Calu3 (cell line): ENCODE measurements at regions not wholly inside any gene's neighbourhood (a gene's known extent, or its start where the extent isn't known, plus 50 kb on each side); places are given as distances from the start of the nearest gene placed in this dataset.
A peak's percentile ranks its signal among the peaks of the same experiment; 100 is the strongest.

Experiments
- BruUV-seq: library from RNA; stranded (reverse); fragments of 400-500 nt; replicated peaks from 2 replicates; lab custom pipeline; 2021; lab: Mats Ljungman, UMichigan
- CTCF ChIA-PET: fragments of 300-600 bp; sonication (Branson Sonifier 250); formaldehyde crosslinking; loops from one replicate; lab custom pipeline; 2022; ENCODE audit warnings: antibody characterized with exemption; lab: Charles Lee
- DNase-seq: peaks from one replicate; pipeline ENCODE4 v3.0.0; 2022
- H3K27ac Mint-ChIP-seq: one replicate; pipeline ENCODE4 v1.8.0; 2022; ENCODE audit warnings: mixed read lengths; ENCODE audit not compliant: unreplicated experiment
- H3K27me3 Mint-ChIP-seq: one replicate; pipeline ENCODE4 v1.8.0; 2022; ENCODE audit warnings: mixed read lengths; ENCODE audit not compliant: unreplicated experiment
- H3K36me3 Mint-ChIP-seq: one replicate; pipeline ENCODE4 v1.8.0; 2022; ENCODE audit warnings: mild to moderate bottlenecking, moderate library complexity, mixed read lengths; ENCODE audit not compliant: insufficient read depth, unreplicated experiment
- H3K4me1 Mint-ChIP-seq: one replicate; pipeline ENCODE4 v1.8.0; 2022; ENCODE audit warnings: mild to moderate bottlenecking, low read depth, mixed read lengths; ENCODE audit not compliant: unreplicated experiment
- H3K4me3 Mint-ChIP-seq: one replicate; pipeline ENCODE4 v1.8.0; 2022; ENCODE audit warnings: mild to moderate bottlenecking, low read depth, moderate library complexity, mixed read lengths; ENCODE audit not compliant: unreplicated experiment
- H3K9me3 Mint-ChIP-seq: one replicate; pipeline ENCODE4 v1.8.0; 2022; ENCODE audit warnings: low read depth, mixed read lengths; ENCODE audit not compliant: unreplicated experiment
- CTCF ChIP-seq: fragments of 200-600 bp; IDR thresholded peaks from one replicate; pipeline ENCODE4 v1.8.0; 2022; ENCODE audit warnings: antibody characterized with exemption; ENCODE audit not compliant: unreplicated experiment
- intact Hi-C: fragments of 100-400 bp; cut with micrococcal nuclease; formaldehyde crosslinking; loops from one replicate; pipeline ENCODE4 v1.10.0; 2022; ENCODE audit not compliant: unreplicated experiment

- Mint-ChIP-seq H3K27me3 (no peaks in the 10 kb centered on the region), H3K27ac (no peak overlapping the region), H3K4me1 (peaks cover 30% of the 10 kb centered on the region), H3K36me3 (no peaks in the 10 kb centered on the region), H3K4me3 (no peak overlapping the region), H3K9me3 (no peaks in the 10 kb centered on the region)
- CTCF ChIA-PET, result no interaction called here
- no peak for DNase-seq
- no TSS peak for BruUV-seq
- TF ChIP-seq CTCF, result no peak
- intact Hi-C loops, result no loop called here
Observed at GRCh38 chr18:45352874-45353273, 262.4 kb upstream of the SLC14A2 start.

GRCh38 chr18:45353530-45353929 lies 261.7 kb upstream of the SLC14A2 start:
- no peak overlapping the region for H3K27ac Mint-ChIP-seq
- no peaks in the 10 kb centered on the region for H3K36me3 Mint-ChIP-seq
- no peak for TF ChIP-seq CTCF
- H3K4me3 Mint-ChIP-seq, result no peak overlapping the region
- BruUV-seq, result no TSS peak
- intact Hi-C loops, result no loop called here
- H3K9me3 Mint-ChIP-seq, result no peaks in the 10 kb centered on the region
- CTCF ChIA-PET, result no interaction called here
- DNase-seq, result peak; percentile 16
- no peaks in the 10 kb centered on the region for H3K27me3 Mint-ChIP-seq
- H3K4me1 Mint-ChIP-seq, result peaks cover 36% of the 10 kb centered on the region

GRCh38 chr18:45355944-45356520 lies 259.2 kb upstream of the SLC14A2 start:
- intact Hi-C loops, result no loop called here
- H3K27me3 Mint-ChIP-seq, result no peaks in the 10 kb centered on the region
- H3K4me1 Mint-ChIP-seq, result peaks cover 62% of the 10 kb centered on the region
- no peak for TF ChIP-seq CTCF
- no peaks in the 10 kb centered on the region for H3K9me3 Mint-ChIP-seq
- BruUV-seq, result no TSS peak
- no peaks in the 10 kb centered on the region for H3K36me3 Mint-ChIP-seq
- H3K27ac Mint-ChIP-seq, result no peak overlapping the region
- H3K4me3 Mint-ChIP-seq, result no peak overlapping the region
- DNase-seq, result no peak
- CTCF ChIA-PET, result no interaction called here

- Mint-ChIP-seq H3K27me3 (no peaks in the 10 kb centered on the region), H3K4me3 (no peak overlapping the region), H3K4me1 (peaks cover 58% of the 10 kb centered on the region), H3K36me3 (no peaks in the 10 kb centered on the region), H3K9me3 (no peaks in the 10 kb centered on the region), H3K27ac (peak overlapping the region; percentile 60)
- CTCF ChIA-PET, result no interaction called here
- intact Hi-C loops, result no loop called here
- TF ChIP-seq CTCF, result no peak
- DNase-seq, result peak; percentile 27
- no TSS peak for BruUV-seq
Observed at GRCh38 chr18:45357686-45358470, 257.4 kb upstream of the SLC14A2 start.
